ENCODE measurements at regions not wholly inside any gene's neighbourhood (a gene's known extent, or its start where the extent isn't known, plus 50 kb on each side); places are given as distances from the start of the nearest gene placed in this dataset.

DNA sequence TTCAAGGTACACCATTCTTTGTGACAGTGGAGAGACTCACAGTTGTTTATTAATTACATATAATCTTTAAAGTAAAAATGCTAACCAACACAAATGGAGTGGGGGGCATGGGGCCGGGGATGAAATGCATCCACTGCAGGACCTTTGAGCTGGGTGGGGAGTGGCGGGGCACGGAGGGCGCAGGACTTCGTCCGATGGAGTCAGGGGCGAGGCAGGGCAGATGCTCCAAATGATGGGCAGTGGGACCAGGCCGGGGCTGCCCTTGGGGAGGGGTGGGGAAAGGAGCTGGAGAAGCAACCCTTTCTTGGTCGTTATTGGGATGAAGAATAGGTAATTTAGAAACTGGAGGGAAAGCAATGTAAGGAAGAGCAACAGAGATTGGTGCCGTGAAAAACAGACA, 220.0 kb downstream of the TEX29 start:
- Histone ChIP-seq H3K27me3 (ENCODE audit: insufficient read depth, low read length) (no peaks in the 10 kb centered on the region), H4K20me1 (ENCODE audit: insufficient read depth, low read length) (no peaks in the 10 kb centered on the region), H2AFZ (ENCODE audit: low read length) (no peak overlapping the region), H3K27ac (ENCODE audit: low read depth, low read length) (no peak overlapping the region), H3K36me3 (ENCODE audit: insufficient read depth, low read length) (no peaks in the 10 kb centered on the region), H3K4me1 (ENCODE audit: insufficient read depth, low read length) (no peaks in the 10 kb centered on the region), H3K4me3 (ENCODE audit: insufficient read depth, low read length) (no peak overlapping the region), H3K9me3 (ENCODE audit: low read depth, low read length) (no peaks in the 10 kb centered on the region), H3K79me2 (ENCODE audit: insufficient read depth, low read length) (no peaks in the 10 kb centered on the region), H3K4me2 (ENCODE audit: insufficient read depth, low read length) (no peak overlapping the region)
- no peak for TF ChIP-seq CTCF (IDR thresholded peaks at IDR 0.05; ENCODE audit: extremely low read depth, low read depth, low read length)
- no peak for DNase-seq (ENCODE audit: insufficient read length, low spot score, missing footprints)

DNA sequence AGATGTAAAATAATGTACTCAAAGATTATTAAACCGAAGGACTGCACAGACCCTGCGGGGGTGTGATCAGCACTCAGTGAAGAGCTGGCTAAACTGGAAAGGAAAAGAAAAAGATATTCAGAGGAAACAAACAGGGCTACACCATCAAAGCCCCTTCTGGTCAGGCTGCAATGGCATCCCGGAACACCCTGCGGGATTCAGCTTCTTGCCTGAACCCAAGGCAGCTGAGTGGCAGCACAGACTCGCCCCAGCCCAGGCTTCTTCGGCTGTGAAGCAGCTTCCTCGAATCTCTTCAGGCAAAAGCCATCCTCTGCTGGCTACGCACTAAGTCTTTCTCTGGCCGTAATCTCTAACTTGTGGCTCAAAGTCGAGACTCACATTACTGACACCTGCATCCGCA, 220.9 kb downstream of the TEX29 start:
- Histone ChIP-seq H3K36me3 (ENCODE audit: insufficient read depth, low read length) (no peaks in the 10 kb centered on the region), H2AFZ (ENCODE audit: low read length) (no peak overlapping the region), H3K27ac (ENCODE audit: low read depth, low read length) (no peak overlapping the region), H3K27me3 (ENCODE audit: insufficient read depth, low read length) (no peaks in the 10 kb centered on the region), H3K79me2 (ENCODE audit: insufficient read depth, low read length) (no peaks in the 10 kb centered on the region), H3K4me2 (ENCODE audit: insufficient read depth, low read length) (no peak overlapping the region), H3K4me1 (ENCODE audit: insufficient read depth, low read length) (no peaks in the 10 kb centered on the region), H3K4me3 (ENCODE audit: insufficient read depth, low read length) (no peak overlapping the region), H4K20me1 (ENCODE audit: insufficient read depth, low read length) (no peaks in the 10 kb centered on the region), H3K9me3 (ENCODE audit: low read depth, low read length) (peaks cover 4% of the 10 kb centered on the region)
- no peak for TF ChIP-seq CTCF (IDR thresholded peaks at IDR 0.05; ENCODE audit: extremely low read depth, low read depth, low read length)
- no peak for DNase-seq (ENCODE audit: insufficient read length, low spot score, missing footprints)

- H3K79me2 ChIP-seq (ENCODE audit: insufficient read depth, low read length), result no peaks in the 10 kb centered on the region
- no peak for DNase-seq (ENCODE audit: insufficient read length, low spot score, missing footprints)
- H3K27me3 ChIP-seq (ENCODE audit: insufficient read depth, low read length), result no peaks in the 10 kb centered on the region
- peaks cover 5% of the 10 kb centered on the region for H3K9me3 ChIP-seq (ENCODE audit: low read depth, low read length)
- H2AFZ ChIP-seq (ENCODE audit: low read length), result no peak overlapping the region
- no peak overlapping the region for H3K27ac ChIP-seq (ENCODE audit: low read depth, low read length)
- no peak for TF ChIP-seq CTCF (IDR thresholded peaks at IDR 0.05; ENCODE audit: extremely low read depth, low read depth, low read length)
- H3K4me2 ChIP-seq (ENCODE audit: insufficient read depth, low read length), result no peak overlapping the region
- no peaks in the 10 kb centered on the region for H3K36me3 ChIP-seq (ENCODE audit: insufficient read depth, low read length)
- H3K4me1 ChIP-seq (ENCODE audit: insufficient read depth, low read length), result no peaks in the 10 kb centered on the region
- H4K20me1 ChIP-seq (ENCODE audit: insufficient read depth, low read length), result no peaks in the 10 kb centered on the region
- H3K4me3 ChIP-seq (ENCODE audit: insufficient read depth, low read length), result no peak overlapping the region
These were observed 221.5 kb downstream of the TEX29 start for GRCh38 chr13:111541752-111542529.

DNA sequence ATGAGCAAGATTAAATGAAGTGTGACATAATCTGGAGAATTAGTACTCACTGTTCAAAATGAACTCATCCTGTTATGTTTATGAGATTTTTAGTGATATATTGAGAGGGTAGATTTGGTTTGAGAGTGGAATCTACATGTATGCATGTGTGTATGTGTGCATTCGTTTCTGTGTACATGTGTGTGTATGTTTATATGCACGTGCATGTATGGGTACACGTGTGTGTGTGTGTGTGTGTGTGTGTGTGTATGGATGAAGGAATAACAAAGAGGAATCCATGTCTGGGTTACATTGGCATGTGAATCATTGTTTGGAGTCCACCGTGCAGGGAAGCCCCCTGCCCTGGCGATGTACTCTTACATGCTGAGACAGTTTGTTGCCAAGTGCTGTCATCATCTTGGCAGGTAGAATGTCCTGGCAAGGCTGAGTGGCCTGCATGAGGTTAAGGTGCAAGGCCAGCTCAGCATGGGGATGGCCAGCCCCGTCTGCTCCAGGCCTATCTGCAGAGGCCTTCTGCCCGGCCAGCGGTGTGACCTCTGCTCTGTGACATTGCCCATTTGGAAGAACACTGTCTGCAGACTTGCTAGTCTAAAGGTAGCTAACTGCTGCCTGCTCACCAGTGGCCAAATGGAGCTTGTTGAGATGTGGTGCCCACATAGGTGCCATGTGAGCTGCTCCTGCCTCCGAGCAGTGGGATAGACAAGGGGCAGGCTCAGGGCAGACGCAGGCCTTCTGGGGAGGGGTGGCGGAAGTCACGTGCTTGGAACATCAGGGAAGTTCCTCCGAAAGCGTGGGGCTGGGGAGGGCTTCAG, 222.3 kb downstream of the TEX29 start:
- no peak overlapping the region for H3K4me2 ChIP-seq (ENCODE audit: insufficient read depth, low read length)
- no peaks in the 10 kb centered on the region for H3K4me1 ChIP-seq (ENCODE audit: insufficient read depth, low read length)
- no peak for DNase-seq (ENCODE audit: insufficient read length, low spot score, missing footprints)
- peaks cover 5% of the 10 kb centered on the region for H3K9me3 ChIP-seq (ENCODE audit: low read depth, low read length)
- H3K79me2 ChIP-seq (ENCODE audit: insufficient read depth, low read length), result no peaks in the 10 kb centered on the region
- no peaks in the 10 kb centered on the region for H4K20me1 ChIP-seq (ENCODE audit: insufficient read depth, low read length)
- H3K36me3 ChIP-seq (ENCODE audit: insufficient read depth, low read length), result no peaks in the 10 kb centered on the region
- no peak overlapping the region for H3K4me3 ChIP-seq (ENCODE audit: insufficient read depth, low read length)
- no peak overlapping the region for H3K27ac ChIP-seq (ENCODE audit: low read depth, low read length)
- no peak overlapping the region for H2AFZ ChIP-seq (ENCODE audit: low read length)
- no peaks in the 10 kb centered on the region for H3K27me3 ChIP-seq (ENCODE audit: insufficient read depth, low read length)
- no peak for TF ChIP-seq CTCF (IDR thresholded peaks at IDR 0.05; ENCODE audit: extremely low read depth, low read depth, low read length)
